HG02610 (cell line): ENCODE measurements at regions not wholly inside any gene's neighbourhood (a gene's known extent, or its start where the extent isn't known, plus 50 kb on each side); places are given as distances from the start of the nearest gene placed in this dataset.
"Not testable (repeated sequence)": the region's sequence is repeated elsewhere in the genome, so short reads cannot be mapped to it uniquely, and the experiment has no call there.

Experiments used
- ATAC-seq: cut with Tn5 transposase; IDR thresholded peaks from one replicate; pipeline ENCODE4 v1.9.1; 2021; ENCODE audit warnings: mild to moderate bottlenecking, moderate library complexity; ENCODE audit not compliant: unreplicated experiment

DNA sequence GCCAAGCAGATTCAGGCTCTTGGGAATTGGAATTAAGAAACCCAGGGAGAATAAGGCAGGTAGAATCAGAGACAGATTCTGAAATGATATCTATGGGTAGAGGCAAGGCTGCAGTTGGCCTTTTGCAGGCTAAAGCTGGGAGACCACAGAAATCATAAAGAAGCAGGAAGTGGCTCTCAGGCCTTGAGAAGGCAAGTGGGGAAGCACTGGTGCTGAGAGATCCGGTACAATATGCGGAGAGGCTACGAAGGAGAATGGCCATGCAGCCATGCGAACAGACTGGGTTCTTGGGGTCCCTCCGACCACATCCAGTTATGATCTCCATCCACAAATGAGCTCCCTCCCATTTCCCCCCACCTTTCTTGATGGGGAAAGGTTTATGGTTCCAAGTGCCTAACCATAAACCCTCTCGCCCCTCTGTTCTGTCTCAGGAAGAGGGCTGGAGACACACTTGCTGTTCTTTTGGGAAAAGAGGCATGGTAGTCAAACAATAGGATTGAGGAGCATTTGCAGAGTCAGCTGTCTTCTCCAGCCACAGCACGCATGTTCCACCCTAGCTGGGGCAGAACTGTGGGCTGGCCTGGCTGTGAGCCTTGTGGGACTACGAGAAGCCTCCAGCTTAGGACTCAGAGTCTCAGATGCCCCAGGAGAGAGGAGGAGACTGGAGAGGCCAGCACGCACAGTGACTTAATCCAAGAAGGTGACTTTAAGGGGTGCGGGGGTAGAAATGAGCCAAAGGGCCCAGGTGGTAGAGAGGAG lies 99.6 kb downstream of the RPLP1 start:
- ATAC-seq: no peak

DNA sequence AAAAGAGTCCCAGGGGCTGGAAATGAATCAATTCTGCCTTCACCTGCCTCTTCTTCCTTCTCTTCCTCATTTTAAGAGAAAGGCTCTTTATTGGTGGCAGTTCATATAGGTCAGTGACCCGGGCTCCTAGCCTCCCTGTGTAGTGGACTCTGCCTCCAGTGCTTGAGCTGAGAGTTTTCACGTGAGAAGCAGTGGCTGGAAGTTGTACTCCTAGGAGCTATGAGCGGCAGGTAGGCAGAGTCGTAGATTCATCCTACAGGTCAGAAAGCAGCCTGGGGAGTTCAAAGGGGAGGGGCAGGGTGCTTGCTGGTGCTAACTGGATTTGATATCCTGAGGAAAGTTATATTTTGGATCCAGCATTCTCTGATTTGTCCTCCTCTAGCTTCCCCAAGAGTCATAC lies 101.1 kb downstream of the RPLP1 start:
- ATAC-seq: no peak

DNA sequence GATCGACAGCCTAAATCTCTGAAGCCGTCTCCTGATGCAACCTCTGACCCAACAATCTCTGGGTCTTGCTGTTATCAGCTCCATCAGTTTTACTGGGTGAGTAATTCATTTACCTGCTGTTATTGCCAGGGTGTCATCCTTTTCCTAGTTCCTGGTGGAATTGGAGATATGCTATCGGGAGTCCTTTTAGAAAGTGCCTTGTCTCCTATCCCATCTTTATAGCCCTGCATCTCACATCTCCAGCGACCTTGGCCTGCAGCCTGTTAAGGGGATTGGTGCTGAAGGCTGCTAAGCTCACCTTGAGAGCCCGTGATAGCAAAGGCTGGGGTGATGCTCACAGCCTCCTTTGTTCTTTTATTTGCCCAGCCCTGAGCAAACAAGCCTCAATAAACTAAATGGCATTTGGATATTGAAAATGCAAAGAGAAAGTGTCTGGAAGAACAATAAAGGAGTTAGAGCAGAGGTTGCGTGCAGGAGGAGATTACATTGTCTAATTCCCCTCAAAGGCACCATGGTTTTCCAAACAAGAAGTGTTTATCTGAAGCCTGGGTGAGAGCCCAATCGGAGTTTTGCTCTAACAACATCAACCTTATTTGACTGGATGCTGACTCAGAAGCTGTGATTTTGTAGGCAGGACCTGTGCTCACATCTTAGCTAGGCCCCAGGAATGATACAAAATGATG lies 101.8 kb downstream of the RPLP1 start:
- ATAC-seq: no peak

DNA sequence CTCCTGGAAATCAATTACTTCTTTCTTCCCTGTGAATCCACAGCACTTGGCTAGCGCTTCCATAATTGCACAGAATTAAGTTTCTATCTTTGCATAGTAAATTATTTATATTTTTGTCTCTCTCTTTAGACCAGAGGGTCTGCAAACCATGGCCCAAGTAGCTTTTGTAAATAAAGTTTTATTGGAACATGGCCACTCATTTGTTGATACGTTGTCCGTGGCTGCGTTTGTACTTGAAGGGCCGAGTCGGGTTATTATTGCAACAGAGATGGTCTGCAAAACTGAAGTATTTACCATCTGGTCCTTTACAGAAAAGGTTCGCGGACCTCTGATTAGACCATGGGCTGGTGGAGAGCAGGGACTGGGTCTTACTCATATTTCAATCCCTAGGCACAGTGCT lies 102.5 kb downstream of the RPLP1 start:
- ATAC-seq: no peak

DNA sequence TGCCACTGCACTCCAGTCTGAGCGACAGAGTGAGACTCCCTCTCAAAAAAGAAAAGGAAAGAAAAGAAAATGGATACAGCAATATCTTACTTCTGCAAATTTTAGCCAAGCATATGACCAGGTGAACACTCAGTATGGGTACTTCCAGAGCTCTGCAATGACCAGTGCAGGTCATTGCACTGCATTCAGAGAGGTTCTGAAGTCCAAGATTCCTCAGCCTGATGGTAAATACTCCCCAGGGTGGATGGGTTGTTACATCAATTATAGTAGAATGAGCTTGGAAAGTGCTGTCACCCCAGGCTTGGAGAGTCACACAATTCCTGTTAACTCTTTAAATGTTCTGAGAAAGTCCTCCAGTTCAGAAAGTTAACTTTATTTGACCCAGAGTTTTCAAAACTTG lies 103.7 kb downstream of the RPLP1 start:
- no peak for ATAC-seq

DNA sequence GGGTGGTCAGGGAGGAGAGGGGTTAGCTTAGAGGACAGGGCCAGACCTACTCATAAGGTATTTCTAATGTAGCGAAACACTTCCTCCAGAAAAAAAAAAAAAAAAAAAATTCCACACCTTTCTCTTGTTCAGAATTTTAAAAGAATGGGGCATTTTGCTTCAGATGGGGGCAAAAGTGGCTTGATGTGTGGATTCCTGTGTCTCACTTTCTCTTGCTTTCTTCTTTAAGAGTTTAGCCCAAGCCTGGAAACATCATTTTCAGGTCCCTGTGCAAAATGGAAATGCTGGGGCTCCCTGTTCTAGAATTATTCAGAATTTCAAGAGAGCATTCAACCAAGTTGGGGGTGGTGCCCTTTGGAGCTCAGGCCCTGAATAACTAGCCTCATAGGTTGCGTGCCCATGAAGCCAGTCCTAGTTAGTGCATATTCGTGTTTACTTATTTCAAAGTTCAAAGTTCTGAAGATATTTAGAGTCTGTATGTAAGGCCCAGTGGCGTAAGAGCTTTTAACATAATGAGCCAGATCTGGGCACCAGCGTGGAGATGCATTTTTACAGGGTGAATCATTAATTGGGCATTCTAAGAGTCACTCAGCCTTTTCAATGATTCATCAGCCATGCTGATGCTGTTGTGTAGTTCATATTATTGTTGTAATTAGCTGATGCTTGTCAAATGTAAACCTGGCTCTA lies 104.5 kb downstream of the RPLP1 start:
- no peak for ATAC-seq

DNA sequence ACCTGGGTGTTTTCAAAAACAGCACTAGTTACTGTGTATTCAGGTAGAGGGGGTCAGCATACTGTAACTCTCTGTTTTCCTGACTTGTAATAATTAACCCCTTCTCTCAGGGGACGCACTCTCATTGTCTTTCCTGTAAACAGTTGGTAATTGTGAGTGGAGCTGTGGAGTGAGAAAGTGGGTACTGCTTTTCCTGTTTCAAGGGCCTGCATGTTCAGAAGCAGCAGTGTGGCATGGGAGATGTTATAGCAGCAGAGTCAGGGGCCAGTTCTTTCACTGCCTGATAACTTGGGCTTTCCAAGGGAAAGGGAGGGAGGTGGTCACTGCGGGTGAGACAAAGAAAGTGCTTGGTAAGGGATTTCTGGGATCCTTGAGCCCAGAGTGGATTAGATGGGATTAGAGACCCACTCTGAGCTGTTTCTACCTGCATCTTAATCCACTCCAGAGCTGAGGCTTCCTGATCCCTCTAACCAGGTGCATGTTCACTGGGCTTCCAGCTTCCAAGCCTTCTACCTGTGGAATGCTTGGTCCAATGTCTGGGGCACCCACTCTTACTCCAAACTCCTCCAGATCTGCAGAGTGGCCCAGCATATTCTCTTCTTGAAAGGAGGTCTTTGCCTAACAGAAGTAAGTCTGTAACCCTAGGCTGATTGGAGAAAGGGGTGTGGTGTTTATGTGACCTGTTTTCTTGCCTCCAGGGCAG lies 105.2 kb downstream of the RPLP1 start:
- ATAC-seq: no peak

DNA sequence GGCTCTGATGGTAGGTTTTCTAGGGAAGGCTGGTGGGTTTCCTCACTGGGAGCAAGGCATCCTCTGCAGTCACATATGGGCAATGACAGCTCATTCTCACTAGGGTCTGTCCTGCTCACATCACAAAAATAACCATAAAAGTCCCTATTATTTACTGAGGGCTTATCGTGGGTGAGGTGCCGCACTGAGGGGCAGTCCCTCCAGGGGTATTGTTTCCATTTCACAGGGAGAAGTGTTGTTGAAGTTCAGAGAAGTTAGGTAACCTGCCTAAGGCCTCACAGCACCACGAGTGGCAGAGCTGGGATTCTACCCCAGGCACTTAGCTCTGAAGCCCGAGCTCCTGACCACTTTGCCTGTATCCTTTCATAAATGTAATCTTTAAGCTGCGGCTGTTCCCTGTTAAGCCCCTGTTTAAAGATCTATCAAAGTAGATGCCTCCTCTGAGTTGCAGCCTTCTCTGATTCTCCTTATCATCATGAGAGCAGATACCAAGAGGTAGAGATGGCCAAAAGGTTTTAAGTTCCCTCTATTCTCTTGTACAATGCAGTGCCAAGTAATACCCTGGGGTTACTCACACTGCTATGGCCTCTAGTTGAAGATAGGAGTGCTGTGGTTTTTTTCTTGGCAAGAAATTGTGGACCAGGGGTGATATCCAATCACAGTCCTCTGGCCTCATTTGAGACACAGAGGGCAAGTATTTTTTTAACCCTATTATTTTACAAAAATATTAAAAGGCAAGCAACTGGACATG lies 107.0 kb downstream of the RPLP1 start:
- no peak for ATAC-seq

DNA sequence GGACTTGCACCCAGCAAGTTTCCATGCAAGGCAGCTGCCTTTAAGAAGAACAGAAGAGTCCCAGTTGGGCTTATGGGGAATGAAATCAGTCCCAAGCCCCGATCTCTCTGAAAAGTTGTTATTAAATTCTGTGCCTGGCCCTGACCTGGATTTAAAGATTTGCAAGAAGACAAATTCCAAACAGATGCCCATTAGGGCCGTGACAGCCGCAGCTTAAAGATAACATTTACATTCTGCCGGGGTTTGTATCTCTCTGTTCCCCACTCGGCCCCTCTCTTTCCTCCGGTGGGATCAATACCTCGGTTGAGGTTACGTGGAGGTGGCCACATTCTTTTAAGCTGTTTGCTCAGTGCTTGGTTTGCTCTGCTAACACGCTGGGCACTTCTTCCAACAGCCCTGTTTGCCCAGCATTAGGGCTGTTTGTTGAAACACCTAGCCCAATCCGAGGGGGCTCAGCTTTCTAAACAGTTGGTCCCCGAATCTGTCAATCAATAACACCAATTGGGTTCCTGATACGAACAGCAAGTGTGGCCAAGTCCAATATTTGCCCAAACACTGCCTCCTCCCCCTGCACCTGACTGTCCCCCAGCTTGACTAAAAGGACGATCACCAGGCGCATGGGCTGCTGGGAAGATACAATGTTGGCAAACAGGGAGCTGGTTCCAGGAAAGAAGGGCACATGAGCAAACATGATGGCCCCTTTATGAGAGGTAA lies 108.6 kb downstream of the RPLP1 start:
- no peak for ATAC-seq

DNA sequence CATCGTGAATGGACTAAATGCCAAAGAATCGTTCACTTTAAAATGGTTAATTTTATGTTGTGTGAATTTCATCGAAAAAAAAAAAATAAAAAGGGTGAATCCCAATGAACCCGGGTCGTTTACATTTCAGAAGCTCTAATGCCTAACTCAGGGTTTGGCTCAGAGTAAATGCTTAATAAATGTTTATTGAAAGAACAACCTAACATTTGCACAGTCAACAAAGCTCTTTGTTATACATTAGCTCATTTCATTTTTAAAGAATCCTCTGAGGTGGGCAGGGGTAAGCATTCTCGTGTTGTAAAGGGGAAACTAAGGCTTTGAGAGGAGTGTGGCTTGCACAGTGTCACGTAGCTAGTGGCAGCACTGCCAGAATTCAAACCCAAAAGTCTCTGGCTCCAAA lies 109.5 kb downstream of the RPLP1 start:
- ATAC-seq: no peak

DNA sequence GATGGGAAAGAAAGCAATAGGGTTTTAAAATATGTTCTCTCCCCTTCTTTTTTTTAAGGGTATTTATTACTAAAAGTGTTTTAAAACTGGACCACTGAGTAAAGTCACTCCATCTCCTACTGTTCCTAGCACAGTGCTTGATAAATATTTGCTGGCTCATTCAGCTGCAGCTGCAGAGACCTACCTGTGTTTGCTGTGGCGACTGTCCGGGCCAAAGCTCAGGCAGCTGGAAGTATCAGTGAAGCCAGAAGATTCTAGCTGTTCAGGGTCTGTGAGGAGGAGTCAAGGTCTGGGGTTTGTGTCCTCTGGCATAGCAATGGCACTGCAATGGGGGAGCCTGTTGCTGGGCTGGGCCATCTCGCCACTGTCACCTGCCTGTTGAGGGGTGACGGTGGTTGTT lies 109.9 kb downstream of the RPLP1 start:
- ATAC-seq: no peak

DNA sequence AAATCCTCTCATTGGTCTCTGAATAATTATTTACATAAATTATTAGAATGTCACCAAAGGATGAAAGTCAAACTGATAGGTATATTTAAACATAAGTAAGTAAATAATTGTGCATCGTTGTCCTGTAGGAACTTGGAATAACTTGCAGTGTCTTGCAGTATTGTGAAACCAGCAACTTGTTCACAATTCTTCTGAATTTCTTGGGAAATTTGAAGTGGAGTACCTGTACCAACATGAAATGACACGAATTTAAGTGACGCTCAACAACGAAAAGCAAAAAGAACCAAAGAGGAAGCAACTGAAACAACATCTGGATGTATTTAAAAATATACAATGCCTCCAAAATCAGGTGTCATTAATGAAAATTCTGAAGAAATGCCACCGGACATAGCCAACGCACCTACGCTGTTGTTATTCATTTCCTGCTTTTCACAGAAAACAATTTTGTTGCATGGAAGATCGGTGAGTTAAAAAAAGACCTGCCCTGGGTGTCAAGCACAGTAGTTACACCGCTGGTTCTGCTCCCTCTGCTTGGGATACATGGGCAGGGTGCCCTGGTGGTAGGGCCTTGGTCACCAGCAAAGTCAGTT lies 112.5 kb downstream of the RPLP1 start:
- no peak for ATAC-seq

DNA sequence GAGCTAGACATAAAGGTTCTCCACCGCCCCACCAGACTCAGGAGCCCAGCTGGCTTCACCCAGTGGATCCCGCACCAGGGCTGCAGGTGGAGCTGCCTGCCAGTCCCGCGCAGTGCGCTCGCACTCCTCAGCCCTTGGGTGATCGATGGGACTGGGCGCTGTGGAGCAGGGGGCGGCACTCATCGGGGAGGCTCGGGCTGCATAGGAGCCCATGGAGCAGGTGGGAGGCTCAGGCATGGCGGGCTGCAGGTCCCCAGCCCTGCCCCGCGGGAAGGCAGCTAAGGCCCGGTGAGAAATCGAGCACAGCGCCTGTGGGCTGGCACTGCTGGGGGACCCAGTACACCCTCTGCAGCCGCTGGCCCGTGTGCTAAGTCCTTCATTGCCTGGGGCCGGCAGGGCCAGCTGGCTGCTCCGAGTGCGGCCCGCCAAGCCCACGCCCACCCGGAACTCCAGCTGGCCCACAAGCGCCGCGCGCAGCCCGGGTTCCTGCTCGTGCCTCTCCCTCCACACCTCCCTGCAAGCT lies 114.7 kb downstream of the RPLP1 start:
- ATAC-seq: not testable (repeated sequence)

DNA sequence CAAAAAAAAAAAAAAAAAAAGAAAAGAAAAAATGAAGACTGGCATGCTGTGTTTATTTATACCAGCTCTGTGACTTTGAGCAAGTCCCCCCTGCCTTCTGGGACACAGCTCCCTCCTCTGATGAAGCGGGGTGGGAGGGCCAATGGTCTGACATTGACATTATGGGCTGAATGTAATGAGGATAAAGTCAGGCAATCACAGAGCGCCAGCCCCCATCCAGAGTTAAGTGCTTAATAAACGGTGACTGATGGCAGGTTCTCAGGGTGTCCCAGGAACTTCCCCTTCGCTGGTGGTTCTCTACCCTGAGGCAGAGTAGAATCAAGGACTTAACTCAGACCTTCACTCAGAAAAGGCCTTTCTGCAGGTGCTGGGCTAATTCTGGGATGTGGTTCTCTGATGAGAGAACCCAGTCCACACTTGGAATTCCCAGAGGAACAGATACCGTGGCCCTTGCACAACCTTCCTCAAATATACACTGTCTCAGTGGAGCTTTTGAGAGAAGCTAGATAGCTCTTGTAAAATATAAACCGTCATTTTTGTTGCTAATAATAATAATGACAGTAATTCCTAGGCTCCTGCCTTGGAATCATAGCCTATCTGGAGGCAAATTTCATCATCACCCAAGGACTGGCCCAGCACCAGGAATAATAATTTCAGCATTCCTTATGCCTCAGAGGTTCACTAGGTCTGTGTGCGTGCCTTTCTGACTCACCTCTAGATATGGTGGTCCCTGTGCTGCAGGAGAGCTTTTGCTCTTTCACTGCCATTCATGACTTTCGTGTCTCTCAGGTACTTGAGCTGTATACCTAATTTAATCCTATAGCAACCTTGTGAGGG lies 115.8 kb downstream of the RPLP1 start:
- no peak for ATAC-seq

DNA sequence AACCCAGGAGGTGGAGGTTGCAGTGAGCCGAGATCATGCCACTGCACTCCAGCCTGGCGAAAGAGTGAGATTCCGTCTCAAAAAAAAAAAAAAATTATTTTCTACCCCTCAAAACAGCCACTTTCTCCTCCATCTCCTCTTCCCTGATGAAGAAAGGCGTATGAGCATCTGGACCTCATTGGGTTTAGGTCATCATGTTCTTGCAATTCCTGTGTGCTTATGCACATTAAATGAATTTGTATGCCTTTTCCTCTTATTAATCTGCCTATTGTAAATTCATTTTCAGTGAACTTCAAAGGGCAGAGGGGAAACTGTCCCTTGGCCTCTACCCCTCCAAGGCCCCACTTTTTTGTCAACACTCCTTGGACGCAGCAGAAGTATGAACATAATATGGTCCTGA lies 117.8 kb downstream of the RPLP1 start:
- ATAC-seq: no peak

DNA sequence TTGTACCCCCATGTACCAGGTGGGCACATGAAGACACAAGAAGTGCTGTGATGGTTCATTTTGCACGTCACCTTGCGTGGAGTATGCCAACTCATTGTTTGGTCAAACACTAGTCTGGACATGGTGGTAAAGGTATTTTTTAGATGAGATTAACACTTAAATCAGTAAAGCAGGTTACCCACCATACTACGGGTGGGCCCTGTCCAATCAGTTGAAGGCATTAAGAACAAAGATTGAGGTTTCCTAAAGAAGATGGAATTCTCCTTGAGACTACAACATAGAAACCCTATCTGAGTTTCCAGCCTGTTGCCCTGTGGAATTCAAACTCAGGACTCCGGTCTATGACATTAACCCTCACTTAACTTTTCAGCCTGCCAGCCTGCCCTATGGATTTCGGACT lies 118.4 kb downstream of the RPLP1 start:
- no peak for ATAC-seq

DNA sequence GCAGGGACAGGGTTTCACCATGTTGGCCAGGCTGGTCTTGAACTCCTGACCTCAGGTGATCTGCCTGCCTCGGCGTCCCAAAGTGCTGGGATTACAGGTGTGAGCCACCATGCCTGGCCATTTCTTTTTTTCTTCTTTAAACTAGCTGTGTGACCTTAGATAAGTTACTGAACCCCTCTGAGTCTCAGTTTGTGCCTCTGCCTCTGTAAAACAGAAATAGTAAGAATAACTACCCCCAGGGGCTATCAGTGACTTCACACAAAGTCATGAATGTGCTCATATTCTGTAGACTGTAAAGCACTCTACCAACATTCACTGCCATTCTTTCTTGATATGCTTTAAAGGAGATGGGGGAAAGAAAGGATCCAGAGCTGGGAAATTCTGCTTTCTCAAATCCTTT lies 120.7 kb downstream of the RPLP1 start:
- ATAC-seq: not testable (repeated sequence)

DNA sequence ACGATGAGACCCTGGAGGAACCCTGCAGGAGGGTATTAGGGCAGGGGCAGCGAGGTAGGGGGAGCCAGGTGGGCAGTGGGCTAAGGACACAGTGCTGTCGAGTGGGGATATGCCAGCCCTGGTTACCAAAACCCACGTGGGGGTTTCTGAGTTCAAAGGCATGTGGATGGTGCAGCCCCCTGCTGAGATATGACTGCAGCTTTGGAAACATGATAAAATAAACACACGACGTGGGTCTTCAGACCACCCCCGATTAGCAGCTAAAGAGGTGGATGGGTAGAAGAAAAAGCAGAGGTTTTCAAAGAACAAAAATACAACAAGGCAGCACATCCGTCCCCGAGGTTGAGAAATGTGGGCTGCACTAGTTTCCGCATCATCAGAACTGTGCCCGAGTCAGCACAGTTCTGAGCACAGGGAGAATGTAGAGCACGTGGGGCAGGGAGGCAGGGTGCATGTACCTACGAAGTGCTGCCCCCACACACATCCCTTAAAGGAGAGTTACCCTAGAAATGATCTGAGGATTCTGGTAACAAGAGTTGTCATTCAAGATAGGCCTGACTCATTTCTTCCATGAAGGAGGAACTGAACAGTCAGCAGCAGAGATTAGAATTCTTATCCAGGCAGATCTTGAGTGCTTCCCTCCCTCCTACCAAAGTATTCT lies 121.3 kb downstream of the RPLP1 start:
- no peak for ATAC-seq
